HG03521 (cell line): ENCODE measurements at regions not wholly inside any gene's neighbourhood (a gene's known extent, or its start where the extent isn't known, plus 50 kb on each side); places are given as distances from the start of the nearest gene placed in this dataset.

Experiments used
- ATAC-seq: cut with Tn5 transposase; IDR thresholded peaks from one replicate; pipeline ENCODE4 v1.9.1; 2021; ENCODE audit warnings: mild to moderate bottlenecking, moderate library complexity; ENCODE audit not compliant: unreplicated experiment

DNA sequence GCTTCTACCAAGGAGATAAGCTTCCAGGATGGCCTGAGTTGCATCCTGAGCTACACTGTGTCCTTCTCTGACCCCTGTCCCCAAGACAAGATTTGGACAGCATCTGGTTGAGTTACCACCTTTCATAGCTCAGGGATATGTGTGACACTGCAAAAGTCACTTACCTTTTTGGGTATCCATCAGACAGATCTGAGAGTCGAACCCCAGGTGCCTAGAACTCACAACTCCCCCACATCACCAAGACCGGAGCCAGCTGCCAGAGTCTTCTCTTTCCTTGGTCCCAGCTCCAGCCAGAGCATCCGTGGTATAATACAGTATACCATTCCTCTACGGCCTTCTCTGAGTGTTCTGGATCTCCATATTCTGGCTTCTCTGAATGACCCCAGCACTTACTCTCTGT lies 133.0 kb downstream of the CD83 start:
- ATAC-seq: no peak

DNA sequence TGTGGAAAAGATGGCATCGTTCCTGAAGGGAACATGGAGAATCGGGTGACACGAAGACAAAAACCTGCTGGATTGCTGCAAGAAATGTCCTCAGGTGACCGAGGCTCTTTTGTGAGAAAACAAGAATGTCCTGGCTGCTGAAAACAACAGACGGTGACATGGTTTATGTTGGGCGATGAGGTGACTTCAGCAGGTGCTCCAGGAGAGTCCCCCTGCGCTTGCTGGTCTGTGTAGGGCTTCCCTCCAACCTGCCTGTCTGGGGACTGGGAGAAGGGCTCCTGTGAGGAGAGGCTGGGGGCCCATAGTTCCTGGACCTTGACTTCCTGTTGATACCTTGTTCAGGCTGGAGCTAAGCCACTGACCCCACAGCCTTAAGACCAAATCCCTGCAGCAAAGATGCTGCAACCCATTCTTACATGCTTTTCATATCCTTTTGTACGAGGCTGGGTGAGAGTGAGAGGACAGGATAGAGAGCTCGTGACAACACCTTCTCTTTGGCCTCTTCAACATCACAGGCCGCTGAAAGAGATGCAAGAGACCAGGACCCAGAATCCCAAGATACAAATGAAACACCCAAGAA lies 134.8 kb downstream of the CD83 start:
- ATAC-seq: no peak

DNA sequence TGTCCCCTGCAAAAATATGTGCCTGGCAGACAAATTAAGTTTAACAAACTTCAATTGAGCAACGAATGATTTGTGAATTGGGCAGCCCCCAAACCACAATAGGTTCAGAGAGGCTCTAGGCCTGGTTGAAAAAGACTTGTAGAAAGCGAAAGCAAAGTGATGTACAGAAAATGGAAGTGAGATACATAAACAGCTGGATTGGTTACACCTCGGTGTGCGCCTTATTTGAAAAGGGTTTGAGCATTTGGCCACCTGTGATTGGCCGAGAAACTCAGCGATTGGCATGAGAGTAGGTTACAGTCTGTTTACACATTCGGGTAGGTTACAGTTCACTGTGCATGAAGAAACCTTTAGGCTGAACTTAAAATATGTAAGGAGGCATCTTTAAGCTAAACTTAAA lies 136.9 kb downstream of the CD83 start:
- ATAC-seq: peak; percentile 76

DNA sequence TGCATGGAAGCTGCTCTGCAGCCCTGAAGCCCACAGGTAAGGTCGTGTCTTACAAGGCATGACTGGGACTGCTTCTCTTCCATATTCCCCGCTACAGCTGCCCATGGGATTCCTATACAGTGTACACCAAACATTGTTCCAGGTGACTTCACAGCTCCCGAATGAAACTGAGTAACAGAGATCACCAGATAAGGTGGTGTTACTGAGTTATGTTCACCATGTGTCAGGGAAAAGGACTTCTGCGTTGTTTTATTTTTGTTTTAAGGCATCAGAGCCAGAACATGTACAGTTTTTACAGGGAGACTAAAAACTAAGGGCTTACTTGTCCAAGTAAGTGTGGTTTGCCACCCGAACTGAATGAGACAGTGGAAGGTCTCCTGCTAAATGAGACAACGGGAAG lies 138.3 kb downstream of the CD83 start:
- no peak for ATAC-seq

DNA sequence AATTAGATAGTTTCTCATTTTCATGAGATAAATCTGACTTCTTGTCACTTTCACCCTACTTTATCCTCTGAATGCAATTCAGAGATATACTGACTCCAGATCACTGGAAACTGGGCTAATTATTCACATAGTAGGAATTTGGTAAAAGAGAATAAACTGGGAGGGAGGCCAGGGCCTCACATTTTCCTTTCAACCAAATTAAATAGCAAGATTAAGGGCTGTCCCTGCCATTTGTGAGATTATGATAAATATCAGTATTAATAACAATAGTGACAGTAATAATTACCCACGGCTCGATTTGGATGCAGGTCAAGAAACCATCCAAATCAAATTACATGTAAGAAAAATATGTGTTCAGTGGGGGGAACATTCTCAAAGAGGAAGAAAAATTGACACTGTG lies 140.5 kb downstream of the CD83 start:
- ATAC-seq: no peak

DNA sequence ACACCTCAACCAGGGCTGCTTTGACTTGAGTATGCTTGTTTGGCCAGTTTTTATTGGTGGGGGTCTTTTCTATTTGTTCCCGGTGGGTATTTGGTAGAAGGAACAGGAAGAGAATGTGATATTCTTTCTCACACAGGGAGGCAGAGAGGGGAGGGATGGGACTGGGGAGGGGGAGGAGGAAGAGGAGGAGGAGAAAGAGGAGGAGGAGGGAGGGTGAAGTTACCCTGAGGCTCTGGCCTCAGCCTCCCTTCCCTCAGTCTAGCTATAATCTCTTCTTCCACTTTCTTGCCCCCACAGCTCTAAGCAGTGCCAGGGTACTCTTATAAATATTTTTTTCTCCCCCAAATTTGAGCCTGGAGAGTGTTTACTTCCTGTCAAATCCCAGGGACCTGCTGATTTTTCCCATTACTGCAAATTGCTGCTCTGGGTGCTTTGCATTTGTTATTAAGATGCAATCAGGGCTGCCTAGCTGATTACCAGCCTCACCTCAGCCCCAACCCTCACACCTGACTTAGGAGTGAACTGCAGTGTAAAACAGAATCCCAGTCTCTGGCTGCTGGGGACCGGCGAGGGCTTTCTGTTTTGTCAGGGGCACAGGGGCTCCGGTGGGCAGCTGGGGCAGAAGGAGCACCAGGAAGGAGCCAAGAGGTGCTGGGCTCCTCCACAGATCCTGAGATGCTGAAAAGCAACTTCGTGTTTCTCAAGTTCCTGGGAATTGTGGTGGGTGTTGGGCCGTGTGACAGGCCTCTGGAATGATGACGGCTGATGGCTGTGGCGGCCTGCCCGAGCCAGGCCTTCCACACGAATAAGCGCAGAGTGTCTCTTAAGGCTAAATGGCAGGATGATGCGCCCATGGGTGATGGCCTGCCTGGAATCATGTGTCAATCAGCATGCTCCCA lies 141.4 kb downstream of the CD83 start:
- no peak for ATAC-seq

DNA sequence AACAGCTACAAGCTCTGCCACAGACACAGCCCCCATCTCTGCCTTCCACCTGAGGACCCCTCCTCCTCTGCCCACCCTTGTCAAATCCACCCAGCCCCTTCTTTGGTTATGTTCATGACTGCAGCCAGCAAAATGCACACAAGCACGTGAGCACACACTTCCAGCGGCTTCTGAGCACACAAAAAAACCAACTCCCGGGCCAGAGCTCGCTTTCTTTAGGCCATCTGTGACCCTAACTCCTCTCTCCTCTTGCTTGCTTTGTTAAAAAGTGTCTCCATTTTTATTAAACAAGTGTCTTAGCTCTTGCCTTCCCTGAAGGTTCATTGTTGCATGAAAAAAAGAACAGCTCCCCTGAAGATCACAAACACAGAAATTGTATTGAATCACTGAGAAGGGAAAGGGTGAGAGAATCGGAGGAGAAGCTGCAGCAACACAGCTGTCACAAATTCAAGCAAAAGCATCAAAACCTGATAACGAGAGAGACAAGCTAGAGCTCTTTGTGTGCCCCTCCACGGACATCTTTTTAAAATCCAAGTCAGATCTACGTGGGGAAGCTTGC lies 142.1 kb downstream of the CD83 start:
- ATAC-seq: no peak

DNA sequence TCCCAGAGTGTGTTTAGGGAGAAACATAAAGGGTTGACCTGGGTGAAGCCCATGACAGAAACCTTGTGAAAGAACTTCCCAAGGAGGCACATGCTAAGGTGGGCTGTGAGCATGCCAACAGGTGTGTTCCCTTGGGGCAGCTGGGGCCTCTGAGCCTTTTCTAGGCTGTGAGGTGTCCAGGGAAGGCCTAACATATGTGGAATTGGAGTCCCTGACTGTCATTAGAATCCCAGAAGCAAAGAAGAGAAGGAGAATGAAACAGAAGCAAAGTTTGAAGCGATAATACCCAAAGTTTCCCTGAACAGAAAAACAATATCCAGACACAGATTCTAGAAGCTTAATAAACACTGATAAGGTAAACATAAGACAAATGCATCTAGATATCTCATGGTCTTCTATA lies 143.3 kb downstream of the CD83 start:
- ATAC-seq: no peak

DNA sequence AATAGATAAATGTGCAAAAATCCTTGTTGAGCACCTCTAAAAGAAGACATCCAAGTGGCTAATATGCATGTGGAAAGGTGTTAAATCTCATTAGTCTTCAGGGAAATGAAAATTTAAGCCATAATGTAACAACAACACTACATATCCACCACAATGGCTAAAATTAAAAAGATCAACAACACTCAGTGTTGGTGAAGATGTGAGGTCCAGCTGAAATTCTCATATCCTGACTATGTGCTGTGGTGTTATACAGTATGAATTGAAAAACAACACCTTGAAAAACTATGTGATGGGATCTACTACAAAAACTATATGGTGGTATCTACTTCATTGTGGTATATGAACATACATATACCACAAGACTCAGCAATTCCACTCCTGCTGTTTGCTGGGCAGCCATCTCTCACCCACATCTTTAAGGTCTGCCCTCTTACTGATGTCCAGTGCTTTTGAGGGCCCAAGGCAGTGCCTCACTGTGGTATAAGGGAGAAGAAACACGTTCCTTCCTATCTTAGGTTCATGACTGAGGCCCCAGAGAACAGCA lies 146.4 kb downstream of the CD83 start:
- ATAC-seq: no peak

DNA sequence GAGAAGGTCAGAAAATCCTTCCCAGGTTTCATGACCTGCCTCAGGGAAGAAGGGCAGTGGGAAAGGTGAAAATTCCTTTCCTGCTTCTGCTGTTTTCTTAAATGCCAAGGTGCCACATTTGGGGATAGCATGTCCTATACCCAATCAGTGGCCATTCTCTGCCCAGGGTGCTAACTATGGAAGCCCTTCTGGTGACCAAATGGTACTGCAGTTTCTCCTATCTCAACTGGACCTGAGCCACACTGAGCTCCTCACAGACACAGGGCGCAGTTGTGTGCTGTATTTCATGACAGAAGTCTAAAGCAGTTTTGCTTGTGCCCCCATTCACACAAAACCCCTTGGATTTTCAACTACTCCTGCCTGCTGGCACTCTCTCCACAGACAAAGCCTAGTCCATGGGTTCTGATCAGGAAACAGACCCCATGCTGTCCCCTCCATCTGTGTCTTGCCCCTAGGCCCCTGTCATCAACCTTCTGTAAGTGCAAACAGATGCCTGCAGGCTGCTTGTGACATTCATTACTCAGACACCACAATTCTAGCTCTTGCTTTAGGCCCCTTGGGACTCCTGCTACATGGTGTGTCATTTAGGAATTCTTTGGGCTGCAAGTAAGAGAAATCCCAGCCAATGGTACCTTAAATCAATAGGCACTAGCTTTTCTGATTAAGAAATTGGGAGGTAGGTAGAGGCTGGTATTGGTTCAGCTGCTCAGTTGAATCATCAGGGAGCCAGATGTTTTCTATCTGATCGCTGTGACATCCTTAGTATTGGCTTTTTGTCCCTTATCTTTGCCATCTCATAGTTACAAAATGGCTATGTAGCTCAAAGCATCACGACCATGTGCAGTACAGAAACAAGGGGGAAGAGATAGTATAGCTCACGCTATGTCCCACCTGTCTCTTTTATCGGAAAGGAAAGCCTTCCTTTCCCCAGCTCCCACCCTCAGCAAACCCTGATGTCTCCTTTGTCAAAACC lies 147.8 kb downstream of the CD83 start:
- ATAC-seq: no peak

DNA sequence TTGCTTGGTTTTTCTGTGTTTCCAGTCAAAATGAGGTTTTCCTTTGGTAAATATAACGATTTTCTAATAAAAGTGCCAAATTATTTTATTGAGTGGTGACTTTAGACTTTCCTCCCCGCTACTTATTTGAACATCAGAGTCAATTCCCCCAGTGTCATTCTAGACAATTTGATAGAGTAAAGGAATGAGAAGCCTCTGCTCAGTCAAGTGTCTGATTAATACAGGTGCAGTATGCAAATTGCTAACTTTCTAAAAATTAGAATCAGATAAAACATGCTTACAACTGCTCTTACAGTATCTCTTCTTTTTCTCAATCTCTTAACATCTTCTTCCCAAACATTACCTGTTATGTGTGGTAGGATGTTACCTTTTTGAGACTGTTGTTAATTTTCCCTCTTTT lies 148.7 kb downstream of the CD83 start:
- no peak for ATAC-seq

DNA sequence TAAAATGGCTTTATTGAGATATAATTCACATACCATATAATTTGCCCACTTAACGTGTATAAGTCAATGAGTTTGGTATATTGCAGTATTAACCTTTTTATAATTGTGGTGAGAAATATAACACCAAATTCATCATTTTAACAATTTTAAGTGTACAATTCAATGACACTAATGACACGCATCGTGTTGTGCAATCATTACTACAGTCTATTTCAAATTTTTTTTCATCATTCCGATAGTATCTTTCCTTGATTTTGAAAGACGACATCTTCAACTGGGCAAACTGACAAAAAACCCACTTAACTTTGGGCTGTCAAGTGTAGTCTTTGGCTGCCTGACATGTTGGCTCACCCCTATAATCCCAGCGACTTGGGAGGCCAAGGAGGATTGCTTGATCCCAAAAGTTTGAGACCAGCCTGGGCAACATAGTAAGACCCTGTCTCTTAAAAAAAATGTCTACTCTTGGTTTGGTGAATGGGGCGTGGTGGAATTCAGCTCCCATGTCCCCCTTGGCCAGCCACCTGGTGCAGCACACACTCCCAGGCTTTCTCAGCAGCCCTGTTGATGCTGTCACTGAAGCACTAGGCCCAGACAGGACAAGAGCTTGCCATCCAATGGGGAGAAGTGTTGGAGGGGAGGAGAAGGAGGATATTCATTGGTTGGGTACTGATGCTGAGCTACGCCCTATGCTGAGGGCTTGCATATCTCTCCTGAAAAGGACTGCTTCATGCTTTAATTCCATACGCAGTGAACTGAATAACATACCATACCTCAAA lies 150.5 kb downstream of the CD83 start:
- ATAC-seq: no peak

DNA sequence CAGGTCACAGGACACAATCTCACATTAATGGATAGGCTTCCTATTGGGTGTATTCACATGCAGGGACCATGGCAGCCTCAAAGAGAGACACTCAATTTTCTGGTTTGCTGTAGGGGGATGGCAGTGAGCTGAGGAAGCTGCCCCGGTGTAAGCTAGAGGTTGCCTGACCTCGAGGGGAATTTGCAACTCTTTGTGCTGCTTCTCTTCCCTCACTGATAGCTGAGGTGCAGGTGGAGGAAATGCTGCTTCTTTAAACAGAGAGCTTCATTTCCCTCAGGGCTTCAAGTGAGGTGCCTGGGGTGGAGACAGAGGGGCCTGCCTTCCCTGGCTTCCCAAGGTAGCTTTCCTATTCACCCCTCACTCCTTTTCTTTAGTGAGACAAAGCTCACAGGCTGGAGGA lies 151.9 kb downstream of the CD83 start:
- no peak for ATAC-seq

DNA sequence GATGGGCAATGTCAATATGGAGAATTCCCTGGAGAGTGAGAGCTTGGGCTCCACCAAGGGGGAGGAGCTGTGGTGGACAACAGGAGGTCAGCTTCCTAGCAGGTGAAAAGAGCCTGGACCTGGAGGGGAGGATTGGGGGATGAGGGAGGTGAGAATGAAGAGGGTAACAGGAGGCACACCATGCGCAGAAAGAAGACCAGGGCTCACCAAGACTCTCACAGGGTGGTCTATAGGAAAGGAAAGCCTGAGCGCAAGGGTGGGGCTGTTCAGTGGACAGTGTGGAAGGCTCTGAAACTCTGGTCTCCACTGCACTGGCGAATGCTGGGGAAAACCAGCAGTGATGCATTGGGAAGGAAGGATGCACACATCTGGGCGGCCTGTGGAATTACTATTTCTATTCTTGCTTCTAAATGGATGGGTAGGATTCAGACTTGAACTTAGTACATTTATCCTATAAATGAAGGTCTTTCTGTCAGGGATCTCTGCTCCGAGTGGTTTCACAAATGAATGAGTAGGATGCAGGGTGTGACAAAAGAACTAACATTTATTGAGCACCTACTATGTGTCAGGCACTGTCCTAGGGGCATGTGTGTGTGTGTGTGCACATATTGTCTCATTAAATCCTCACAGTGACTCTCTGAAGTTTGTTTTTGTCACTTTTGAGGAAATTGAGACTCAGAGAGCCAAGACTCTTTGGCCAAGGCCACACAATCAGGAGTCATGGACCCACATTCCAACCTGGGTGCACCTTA lies 152.7 kb downstream of the CD83 start:
- no peak for ATAC-seq

DNA sequence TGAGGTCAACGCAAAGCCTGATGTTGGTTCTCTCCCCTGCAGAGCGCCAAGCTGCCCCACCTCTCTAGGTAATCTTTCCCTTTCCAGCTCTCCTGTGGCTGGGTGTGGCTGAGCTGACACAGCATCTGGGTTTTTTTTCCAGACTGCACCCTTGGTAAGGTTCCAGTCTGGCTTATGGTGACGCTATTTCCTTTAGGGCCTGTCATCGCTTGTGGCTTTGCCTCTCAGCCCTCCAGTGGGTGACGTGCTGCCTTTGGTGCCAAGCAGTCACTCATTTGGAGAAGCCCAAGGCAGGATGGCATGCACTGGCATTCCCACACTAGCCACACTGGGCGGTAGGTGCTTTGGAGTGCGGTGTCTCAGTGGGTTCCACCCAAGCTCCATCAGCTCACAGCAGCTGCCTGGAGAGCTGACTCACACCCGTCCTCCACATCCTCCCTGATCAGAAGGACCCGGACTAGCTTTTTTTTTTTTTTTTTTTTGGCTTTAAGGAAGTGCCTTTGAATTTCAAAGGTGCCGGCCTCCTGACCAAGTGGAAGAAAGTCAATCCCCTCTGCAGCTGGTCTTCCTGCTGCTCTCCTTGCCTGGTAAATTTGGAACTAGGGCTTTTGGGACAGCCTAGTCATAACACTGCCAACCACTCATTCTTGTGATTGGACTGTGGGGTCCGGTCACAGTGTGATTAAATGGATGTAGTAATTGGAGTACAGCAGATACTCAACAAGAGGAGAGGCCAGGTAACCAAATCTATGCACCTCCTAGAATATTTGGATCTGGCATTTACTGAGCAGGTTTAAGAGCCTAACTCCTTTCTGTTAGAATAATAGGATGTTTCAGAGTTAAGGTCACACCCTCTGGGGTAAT lies 153.6 kb downstream of the CD83 start:
- no peak for ATAC-seq

DNA sequence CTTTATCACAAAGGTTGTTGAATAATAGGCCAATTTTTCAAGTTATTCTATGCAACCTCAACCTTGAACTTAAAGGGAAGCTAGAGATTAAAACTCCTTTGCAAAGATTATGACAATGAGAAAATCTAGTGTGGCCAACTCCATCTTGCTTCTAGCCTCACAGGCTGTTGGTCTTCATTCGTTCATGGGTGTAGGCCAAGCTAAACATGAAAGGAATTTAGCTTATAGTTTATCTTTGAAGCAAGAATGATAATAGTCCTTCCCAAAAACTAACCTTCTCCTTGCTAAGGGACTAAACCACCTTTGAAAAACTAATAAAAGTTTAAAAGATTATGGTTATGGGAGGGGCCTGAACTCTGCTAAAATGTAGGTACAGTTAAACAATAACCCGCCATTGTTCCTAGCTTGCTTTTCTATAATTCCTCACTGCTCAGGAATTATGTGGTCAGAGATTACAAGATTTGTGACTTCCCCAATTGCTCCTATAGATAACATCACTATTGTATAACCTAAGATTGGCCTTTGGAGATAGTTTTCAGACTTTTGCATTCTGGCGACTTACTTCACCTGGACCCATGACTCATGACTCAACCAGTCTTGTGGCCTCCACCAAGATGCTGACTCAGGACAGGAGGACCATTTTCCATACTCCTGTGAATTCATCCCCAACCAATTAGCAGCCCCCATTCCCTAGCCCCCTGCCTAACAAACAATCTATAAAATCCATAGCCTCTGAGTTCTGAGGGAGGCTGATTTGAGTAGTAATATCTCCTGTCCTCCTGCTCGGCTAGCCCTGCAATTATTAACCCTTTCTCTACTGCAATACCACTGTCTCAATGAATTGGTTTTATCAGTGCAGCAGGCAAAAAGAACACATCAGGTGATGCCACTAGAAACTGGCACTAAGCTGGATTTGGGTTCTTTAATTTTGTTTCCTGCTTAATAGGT lies 154.5 kb downstream of the CD83 start:
- no peak for ATAC-seq

DNA sequence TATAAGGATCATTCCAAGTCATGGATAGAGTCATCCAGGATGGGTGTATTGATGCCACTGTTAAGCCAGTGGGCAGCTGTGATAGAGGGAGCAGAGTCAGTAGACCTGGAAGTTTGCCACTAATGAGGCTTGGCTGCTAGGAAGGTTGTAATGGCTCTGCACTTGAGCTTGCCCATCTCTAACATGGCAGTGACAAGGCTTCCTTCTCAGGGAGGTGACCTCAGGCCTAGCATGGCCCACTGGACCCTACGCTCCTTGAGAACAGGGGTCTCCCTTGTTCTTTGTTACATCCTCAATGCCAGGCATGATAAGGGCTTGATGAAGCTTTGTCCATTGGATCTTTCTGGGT lies 155.1 kb downstream of the CD83 start:
- no peak for ATAC-seq
